ENCODE measurements at regions not wholly inside any gene's neighbourhood (a gene's known extent, or its start where the extent isn't known, plus 50 kb on each side); places are given as distances from the start of the nearest gene placed in this dataset.

- no peak for TF ChIP-seq CTCF (conservative IDR thresholded peaks at IDR 0.05 in 1 of 2, IDR thresholded peaks at IDR 0.05 in 1 of 2; ENCODE audit: low read depth in 1 of 2, low read length in 2 of 2)
- no peak for TF ChIP-seq EZH2 (IDR thresholded peaks at IDR 0.05; ENCODE audit: low read length, missing control alignments)
Observed at GRCh38 chr16:7148606-7149005, 184.0 kb upstream of the RBFOX1 start.

All from fibroblast of lung (primary cell).